ENCODE measurements at regions not wholly inside any gene's neighbourhood (a gene's known extent, or its start where the extent isn't known, plus 50 kb on each side); places are given as distances from the start of the nearest gene placed in this dataset.

DNA sequence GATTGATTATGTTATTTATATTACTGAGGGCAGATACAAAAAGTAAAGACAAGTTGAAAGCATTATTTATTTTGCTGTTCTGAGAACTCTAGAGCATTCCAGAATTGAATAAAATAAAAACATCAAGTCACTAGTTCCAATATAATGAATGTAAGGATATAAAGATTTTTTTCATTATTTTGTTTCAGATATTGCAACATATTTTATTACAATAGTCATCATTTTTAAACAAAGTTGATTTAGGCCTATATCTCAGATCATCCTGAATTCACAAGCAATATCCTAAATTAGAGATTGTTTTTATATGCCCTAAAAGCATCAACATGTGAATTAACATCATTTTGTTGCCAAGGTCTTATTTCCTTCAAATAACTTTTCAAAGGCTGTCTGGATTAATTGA lies 535.6 kb upstream of the KCND2 start:
- TF ChIP-seq HNF4A (conservative IDR thresholded peaks at IDR 0.05): no peak
- TF ChIP-seq, protein P1, sequence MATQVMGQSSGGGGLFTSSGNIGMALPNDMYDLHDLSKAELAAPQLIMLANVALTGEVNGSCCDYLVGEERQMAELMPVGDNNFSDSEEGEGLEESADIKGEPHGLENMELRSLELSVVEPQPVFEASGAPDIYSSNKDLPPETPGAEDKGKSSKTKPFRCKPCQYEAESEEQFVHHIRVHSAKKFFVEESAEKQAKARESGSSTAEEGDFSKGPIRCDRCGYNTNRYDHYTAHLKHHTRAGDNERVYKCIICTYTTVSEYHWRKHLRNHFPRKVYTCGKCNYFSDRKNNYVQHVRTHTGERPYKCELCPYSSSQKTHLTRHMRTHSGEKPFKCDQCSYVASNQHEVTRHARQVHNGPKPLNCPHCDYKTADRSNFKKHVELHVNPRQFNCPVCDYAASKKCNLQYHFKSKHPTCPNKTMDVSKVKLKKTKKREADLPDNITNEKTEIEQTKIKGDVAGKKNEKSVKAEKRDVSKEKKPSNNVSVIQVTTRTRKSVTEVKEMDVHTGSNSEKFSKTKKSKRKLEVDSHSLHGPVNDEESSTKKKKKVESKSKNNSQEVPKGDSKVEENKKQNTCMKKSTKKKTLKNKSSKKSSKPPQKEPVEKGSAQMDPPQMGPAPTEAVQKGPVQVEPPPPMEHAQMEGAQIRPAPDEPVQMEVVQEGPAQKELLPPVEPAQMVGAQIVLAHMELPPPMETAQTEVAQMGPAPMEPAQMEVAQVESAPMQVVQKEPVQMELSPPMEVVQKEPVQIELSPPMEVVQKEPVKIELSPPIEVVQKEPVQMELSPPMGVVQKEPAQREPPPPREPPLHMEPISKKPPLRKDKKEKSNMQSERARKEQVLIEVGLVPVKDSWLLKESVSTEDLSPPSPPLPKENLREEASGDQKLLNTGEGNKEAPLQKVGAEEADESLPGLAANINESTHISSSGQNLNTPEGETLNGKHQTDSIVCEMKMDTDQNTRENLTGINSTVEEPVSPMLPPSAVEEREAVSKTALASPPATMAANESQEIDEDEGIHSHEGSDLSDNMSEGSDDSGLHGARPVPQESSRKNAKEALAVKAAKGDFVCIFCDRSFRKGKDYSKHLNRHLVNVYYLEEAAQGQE (IDR thresholded peaks at IDR 0.05): no peak
- no peak for TF ChIP-seq CTCF (IDR thresholded peaks at IDR 0.05; ENCODE audit: low read depth, low read length, missing input control)
- no peak for TF ChIP-seq TAF1 (conservative IDR thresholded peaks at IDR 0.05)
- TF ChIP-seq RAD21 (IDR thresholded peaks at IDR 0.05): no peak
- TF ChIP-seq FOXA1 (IDR thresholded peaks at IDR 0.05): no peak
- no peak for TF ChIP-seq JUND (IDR thresholded peaks at IDR 0.05)

All from liver (tissue), 3 donors.